Neural progenitor cell (in vitro differentiated cells): ENCODE measurements at regions not wholly inside any gene's neighbourhood (a gene's known extent, or its start where the extent isn't known, plus 50 kb on each side); places are given as distances from the start of the nearest gene placed in this dataset.

Experiments
- EZH2 ChIP-seq: fragments of 200-600 bp; sonication (generic); IDR thresholded peaks from 2 replicates; pipeline ENCODE4 v1.6.1; 2017; ENCODE audit warnings: antibody characterized with exemption, mild to moderate bottlenecking, moderate library complexity
- TF ChIP-seq, protein P1 (sequence below): fragments of 200-600 bp; sonication (generic); IDR thresholded peaks from 2 replicates; pipeline ENCODE4 v1.5.1; 2017; ENCODE audit warnings: antibody characterized with exemption, mild to moderate bottlenecking

GRCh38 chr9:7237473-7238246 is 479.9 kb downstream of the KDM4C start:
- TF ChIP-seq, protein P1, sequence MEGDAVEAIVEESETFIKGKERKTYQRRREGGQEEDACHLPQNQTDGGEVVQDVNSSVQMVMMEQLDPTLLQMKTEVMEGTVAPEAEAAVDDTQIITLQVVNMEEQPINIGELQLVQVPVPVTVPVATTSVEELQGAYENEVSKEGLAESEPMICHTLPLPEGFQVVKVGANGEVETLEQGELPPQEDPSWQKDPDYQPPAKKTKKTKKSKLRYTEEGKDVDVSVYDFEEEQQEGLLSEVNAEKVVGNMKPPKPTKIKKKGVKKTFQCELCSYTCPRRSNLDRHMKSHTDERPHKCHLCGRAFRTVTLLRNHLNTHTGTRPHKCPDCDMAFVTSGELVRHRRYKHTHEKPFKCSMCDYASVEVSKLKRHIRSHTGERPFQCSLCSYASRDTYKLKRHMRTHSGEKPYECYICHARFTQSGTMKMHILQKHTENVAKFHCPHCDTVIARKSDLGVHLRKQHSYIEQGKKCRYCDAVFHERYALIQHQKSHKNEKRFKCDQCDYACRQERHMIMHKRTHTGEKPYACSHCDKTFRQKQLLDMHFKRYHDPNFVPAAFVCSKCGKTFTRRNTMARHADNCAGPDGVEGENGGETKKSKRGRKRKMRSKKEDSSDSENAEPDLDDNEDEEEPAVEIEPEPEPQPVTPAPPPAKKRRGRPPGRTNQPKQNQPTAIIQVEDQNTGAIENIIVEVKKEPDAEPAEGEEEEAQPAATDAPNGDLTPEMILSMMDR: no peak
- TF ChIP-seq EZH2: no peak
